OCI-LY1 (cell line): ENCODE measurements at regions not wholly inside any gene's neighbourhood (a gene's known extent, or its start where the extent isn't known, plus 50 kb on each side); places are given as distances from the start of the nearest gene placed in this dataset.

ENCODE experiments used
- EZH2 ChIP-seq: fragments of 200-600 bp; sonication (generic), shearing (Covaris generic); IDR thresholded peaks from 2 replicates; pipeline ENCODE4 v1.8.0; 2017; ENCODE audit warnings: borderline replicate concordance, mixed run types, mild to moderate bottlenecking, antibody characterized with exemption, low read length, moderate library complexity, mixed read lengths
- TF ChIP-seq, protein P1 (sequence below): fragments of 200-600 bp; sonication (generic), shearing (Covaris generic); IDR thresholded peaks from 2 replicates; pipeline ENCODE4 v1.5.1; 2017; ENCODE audit warnings: mild to moderate bottlenecking, antibody characterized with exemption, low read length, moderate library complexity, mixed read lengths

DNA sequence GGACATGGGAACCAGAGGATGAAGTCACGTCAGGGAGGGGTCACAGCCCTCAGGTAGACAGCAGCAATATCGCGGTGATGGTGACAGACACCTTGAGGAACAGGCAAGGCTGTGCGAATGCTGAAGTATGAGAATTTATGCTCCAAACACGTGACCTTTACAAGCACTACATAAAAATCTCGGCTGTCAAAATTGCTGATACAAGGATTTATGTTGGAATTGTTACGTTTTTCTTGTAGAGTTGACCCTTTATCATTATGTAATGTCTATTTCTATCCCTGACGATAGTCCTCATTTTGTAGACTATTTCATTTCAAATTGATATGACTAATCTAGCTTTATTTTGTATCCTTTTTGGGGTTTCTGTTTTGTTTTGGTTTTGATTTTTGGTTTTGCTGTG, 311.1 kb downstream of the C6orf118 start:
- TF ChIP-seq, protein P1, sequence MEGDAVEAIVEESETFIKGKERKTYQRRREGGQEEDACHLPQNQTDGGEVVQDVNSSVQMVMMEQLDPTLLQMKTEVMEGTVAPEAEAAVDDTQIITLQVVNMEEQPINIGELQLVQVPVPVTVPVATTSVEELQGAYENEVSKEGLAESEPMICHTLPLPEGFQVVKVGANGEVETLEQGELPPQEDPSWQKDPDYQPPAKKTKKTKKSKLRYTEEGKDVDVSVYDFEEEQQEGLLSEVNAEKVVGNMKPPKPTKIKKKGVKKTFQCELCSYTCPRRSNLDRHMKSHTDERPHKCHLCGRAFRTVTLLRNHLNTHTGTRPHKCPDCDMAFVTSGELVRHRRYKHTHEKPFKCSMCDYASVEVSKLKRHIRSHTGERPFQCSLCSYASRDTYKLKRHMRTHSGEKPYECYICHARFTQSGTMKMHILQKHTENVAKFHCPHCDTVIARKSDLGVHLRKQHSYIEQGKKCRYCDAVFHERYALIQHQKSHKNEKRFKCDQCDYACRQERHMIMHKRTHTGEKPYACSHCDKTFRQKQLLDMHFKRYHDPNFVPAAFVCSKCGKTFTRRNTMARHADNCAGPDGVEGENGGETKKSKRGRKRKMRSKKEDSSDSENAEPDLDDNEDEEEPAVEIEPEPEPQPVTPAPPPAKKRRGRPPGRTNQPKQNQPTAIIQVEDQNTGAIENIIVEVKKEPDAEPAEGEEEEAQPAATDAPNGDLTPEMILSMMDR = no peak
- TF ChIP-seq EZH2 = no peak
